ENCODE measurements at regions not wholly inside any gene's neighbourhood (a gene's known extent, or its start where the extent isn't known, plus 50 kb on each side); places are given as distances from the start of the nearest gene placed in this dataset.

DNA sequence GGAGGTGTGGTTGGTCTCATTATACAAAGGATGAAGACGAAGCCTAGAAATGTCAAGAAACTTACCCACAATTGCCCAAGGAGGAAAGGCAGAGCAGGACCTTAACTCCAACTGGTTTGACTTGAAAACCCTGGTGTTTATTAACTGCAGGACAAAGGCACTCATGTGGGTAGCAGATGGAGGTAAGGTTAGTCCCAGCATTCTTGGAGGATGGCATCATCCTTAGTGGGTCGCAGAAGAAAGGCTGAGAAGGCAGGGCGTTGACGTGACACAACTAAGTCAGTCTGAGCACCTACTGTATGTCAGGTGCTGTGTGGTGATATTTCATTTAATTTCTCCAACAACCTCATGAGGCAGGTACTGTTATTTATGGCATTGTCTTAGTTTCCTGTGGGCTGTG is 101.3 kb downstream of the HAPSTR1 start:
- BruUV-seq (replicated peaks) = no TSS peak
- H3K9me3 ChIP-seq (replicated peaks; ENCODE audit: control insufficient read depth, insufficient read depth, low read length) = no peaks in the 10 kb centered on the region
- no peak for TF ChIP-seq CTCF (IDR thresholded peaks at IDR 0.05; ENCODE audit: extremely low read depth in 1 of 2, insufficient read depth in 1 of 2, low read depth in 1 of 2, low read length in 2 of 2)
- TF ChIP-seq FOS (IDR thresholded peaks at IDR 0.05; ENCODE audit: borderline replicate concordance, insufficient read depth, low read length) = no peak
- TF ChIP-seq MYC (IDR thresholded peaks at IDR 0.05; ENCODE audit: low read depth, low read length) = no peak
- TF ChIP-seq GATA2 (IDR thresholded peaks at IDR 0.05; ENCODE audit: insufficient read depth, insufficient read length, low read depth, low read length) = no peak
- no peak for TF ChIP-seq JUN (IDR thresholded peaks at IDR 0.05; ENCODE audit: borderline replicate concordance, insufficient read depth, insufficient read length, low read depth)
- no peak for TF ChIP-seq EZH2 (IDR thresholded peaks at IDR 0.05; ENCODE audit: borderline replicate concordance, low read depth, low read length, severe bottlenecking)
- TF ChIP-seq, protein P1, sequence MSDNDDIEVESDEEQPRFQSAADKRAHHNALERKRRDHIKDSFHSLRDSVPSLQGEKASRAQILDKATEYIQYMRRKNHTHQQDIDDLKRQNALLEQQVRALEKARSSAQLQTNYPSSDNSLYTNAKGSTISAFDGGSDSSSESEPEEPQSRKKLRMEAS (IDR thresholded peaks at IDR 0.05; ENCODE audit: insufficient read depth, insufficient read length) = no peak
- no peak for TF ChIP-seq POLR2A (IDR thresholded peaks at IDR 0.05; ENCODE audit: low read depth, low read length)
- no peak for TF ChIP-seq POLR2AphosphoS5 (IDR thresholded peaks at IDR 0.05; ENCODE audit: insufficient read depth, low read depth, low read length)
- DNase-seq (ENCODE audit: low read depth, low spot score) (no peak), FAIRE-seq (no peak)
- no peak overlapping the region for H3K27ac ChIP-seq (ENCODE audit: insufficient read depth, low read depth, low read length)
- dilution Hi-C loops (cut with MboI; ENCODE audit: extremely low pct_ligation_motif_present, low sequenced_read_pairs) (no loop called here), intact Hi-C loops (cut with micrococcal nuclease) (no loop called here)
- H3K4me1 ChIP-seq (ENCODE audit: control insufficient read depth, extremely low read depth, insufficient read depth, low read length) = no peaks in the 10 kb centered on the region
- no peak overlapping the region for H3K4me3 ChIP-seq (replicated peaks in 1 of 3; ENCODE audit: insufficient read depth in 1 of 3, low read depth in 1 of 3, low read length in 3 of 3)
- H3K36me3 ChIP-seq (ENCODE audit: control insufficient read depth in 2 of 2, extremely low read depth in 1 of 2, insufficient read depth in 2 of 2, low read length in 2 of 2) = no peaks in the 10 kb centered on the region
- ChIA-PET CTCF (no interaction called here), POLR2A (no interaction called here)
- H3K79me2 ChIP-seq (ENCODE audit: control insufficient read depth, insufficient read depth, low read length) = no peaks in the 10 kb centered on the region
- no peak overlapping the region for H2AFZ ChIP-seq (ENCODE audit: low read depth, low read length)
- no peaks in the 10 kb centered on the region for H3K9me1 ChIP-seq (replicated peaks; ENCODE audit: control insufficient read depth, extremely low read depth, insufficient read depth, low read length)
- no peak overlapping the region for H3K9ac ChIP-seq (replicated peaks; ENCODE audit: extremely low read depth, insufficient read depth, low read length)
- H4K20me1 ChIP-seq (replicated peaks; ENCODE audit: control insufficient read depth, extremely low read depth, insufficient read depth, low read length) = no peaks in the 10 kb centered on the region
- no peaks in the 10 kb centered on the region for H3K27me3 ChIP-seq (ENCODE audit: control insufficient read depth in 2 of 2, insufficient read depth in 2 of 2, low read length in 2 of 2)
- H3K4me2 ChIP-seq (ENCODE audit: insufficient read depth, low read length) = no peak overlapping the region
